ENCODE measurements at regions not wholly inside any gene's neighbourhood (a gene's known extent, or its start where the extent isn't known, plus 50 kb on each side); places are given as distances from the start of the nearest gene placed in this dataset.
"Not testable (repeated sequence)": the region's sequence is repeated elsewhere in the genome, so short reads cannot be mapped to it uniquely, and the experiment has no call there.

GRCh38 chrX:3527811-3528210 is 181.4 kb upstream of the MXRA5 start:
- no peaks in the 10 kb centered on the region for H3K36me3 ChIP-seq (ENCODE audit: control insufficient read depth, insufficient read depth, low read length)
- H3K27me3 ChIP-seq (ENCODE audit: control insufficient read depth, insufficient read depth, low read length): no peaks in the 10 kb centered on the region
- no peak overlapping the region for H3K27ac ChIP-seq (ENCODE audit: low read length)
- DNase-seq: no peak
- no peaks in the 10 kb centered on the region for H3K9me3 ChIP-seq (ENCODE audit: control insufficient read depth, low read depth, low read length)
- no peaks in the 10 kb centered on the region for H3K4me1 ChIP-seq (ENCODE audit: control insufficient read depth, insufficient read depth, low read length)
- H3K4me3 ChIP-seq (ENCODE audit: low read length): no peak overlapping the region
- WGBS (ENCODE audit: insufficient coverage, low lambda C conversion rate): no CpG with 5 or more reads among the region's 3 CpGs

- Histone ChIP-seq H3K9me3 (ENCODE audit: control insufficient read depth, low read depth, low read length) (no peaks in the 10 kb centered on the region), H3K27me3 (ENCODE audit: control insufficient read depth, insufficient read depth, low read length) (no peaks in the 10 kb centered on the region), H3K36me3 (ENCODE audit: control insufficient read depth, insufficient read depth, low read length) (no peaks in the 10 kb centered on the region), H3K4me1 (ENCODE audit: control insufficient read depth, insufficient read depth, low read length) (no peaks in the 10 kb centered on the region), H3K4me3 (ENCODE audit: low read length) (no peak overlapping the region), H3K27ac (ENCODE audit: low read length) (no peak overlapping the region)
- no CpG with 5 or more reads among the region's 3 CpGs for WGBS (ENCODE audit: insufficient coverage, low lambda C conversion rate)
- no peak for DNase-seq
Measured at GRCh38 chrX:3527166-3527565, 180.7 kb upstream of the MXRA5 start.

GRCh38 chrX:3526731-3527130 is 180.3 kb upstream of the MXRA5 start:
- no peaks in the 10 kb centered on the region for H3K36me3 ChIP-seq (ENCODE audit: control insufficient read depth, insufficient read depth, low read length)
- WGBS (ENCODE audit: insufficient coverage, low lambda C conversion rate): no CpG with 5 or more reads among the region's 2 CpGs
- no peak overlapping the region for H3K27ac ChIP-seq (ENCODE audit: low read length)
- no peaks in the 10 kb centered on the region for H3K9me3 ChIP-seq (ENCODE audit: control insufficient read depth, low read depth, low read length)
- no peaks in the 10 kb centered on the region for H3K27me3 ChIP-seq (ENCODE audit: control insufficient read depth, insufficient read depth, low read length)
- H3K4me3 ChIP-seq (ENCODE audit: low read length): no peak overlapping the region
- DNase-seq: no peak
- H3K4me1 ChIP-seq (ENCODE audit: control insufficient read depth, insufficient read depth, low read length): no peaks in the 10 kb centered on the region

- no CpG with 5 or more reads among the region's 5 CpGs for WGBS (ENCODE audit: insufficient coverage, low lambda C conversion rate)
- Histone ChIP-seq H3K9me3 (ENCODE audit: control insufficient read depth, low read depth, low read length) (no peaks in the 10 kb centered on the region), H3K4me3 (ENCODE audit: low read length) (no peak overlapping the region), H3K27ac (ENCODE audit: low read length) (no peak overlapping the region), H3K27me3 (ENCODE audit: control insufficient read depth, insufficient read depth, low read length) (no peaks in the 10 kb centered on the region), H3K36me3 (ENCODE audit: control insufficient read depth, insufficient read depth, low read length) (no peaks in the 10 kb centered on the region), H3K4me1 (ENCODE audit: control insufficient read depth, insufficient read depth, low read length) (no peaks in the 10 kb centered on the region)
- DNase-seq: no peak
Measured at GRCh38 chrX:3526071-3526470, 179.6 kb upstream of the MXRA5 start.

- no peak overlapping the region for H3K4me3 ChIP-seq (ENCODE audit: low read length)
- H3K36me3 ChIP-seq (ENCODE audit: control insufficient read depth, insufficient read depth, low read length): no peaks in the 10 kb centered on the region
- H3K27me3 ChIP-seq (ENCODE audit: control insufficient read depth, insufficient read depth, low read length): no peaks in the 10 kb centered on the region
- DNase-seq: no peak
- no peaks in the 10 kb centered on the region for H3K4me1 ChIP-seq (ENCODE audit: control insufficient read depth, insufficient read depth, low read length)
- no peaks in the 10 kb centered on the region for H3K9me3 ChIP-seq (ENCODE audit: control insufficient read depth, low read depth, low read length)
- WGBS (ENCODE audit: insufficient coverage, low lambda C conversion rate): no CpG with 5 or more reads among the region's 4 CpGs
- no peak overlapping the region for H3K27ac ChIP-seq (ENCODE audit: low read length)
Measured at GRCh38 chrX:3522101-3522650, 175.7 kb upstream of the MXRA5 start.

GRCh38 chrX:3521396-3521795 is 174.9 kb upstream of the MXRA5 start:
- DNase-seq: no peak
- WGBS (ENCODE audit: insufficient coverage, low lambda C conversion rate): no CpG with 5 or more reads among the region's 3 CpGs
- Histone ChIP-seq H3K9me3 (ENCODE audit: control insufficient read depth, low read depth, low read length) (no peaks in the 10 kb centered on the region), H3K4me1 (ENCODE audit: control insufficient read depth, insufficient read depth, low read length) (no peaks in the 10 kb centered on the region), H3K4me3 (ENCODE audit: low read length) (no peak overlapping the region), H3K36me3 (ENCODE audit: control insufficient read depth, insufficient read depth, low read length) (no peaks in the 10 kb centered on the region), H3K27ac (ENCODE audit: low read length) (no peak overlapping the region), H3K27me3 (ENCODE audit: control insufficient read depth, insufficient read depth, low read length) (no peaks in the 10 kb centered on the region)

GRCh38 chrX:3520982-3521381 is 174.5 kb upstream of the MXRA5 start:
- Histone ChIP-seq H3K36me3 (ENCODE audit: control insufficient read depth, insufficient read depth, low read length) (no peaks in the 10 kb centered on the region), H3K27ac (ENCODE audit: low read length) (no peak overlapping the region), H3K9me3 (ENCODE audit: control insufficient read depth, low read depth, low read length) (no peaks in the 10 kb centered on the region), H3K4me1 (ENCODE audit: control insufficient read depth, insufficient read depth, low read length) (no peaks in the 10 kb centered on the region), H3K27me3 (ENCODE audit: control insufficient read depth, insufficient read depth, low read length) (no peaks in the 10 kb centered on the region), H3K4me3 (ENCODE audit: low read length) (no peak overlapping the region)
- no peak for DNase-seq
- WGBS (ENCODE audit: insufficient coverage, low lambda C conversion rate): no CpG with 5 or more reads among the region's 3 CpGs

- Histone ChIP-seq H3K4me1 (ENCODE audit: control insufficient read depth, insufficient read depth, low read length) (no peaks in the 10 kb centered on the region), H3K9me3 (ENCODE audit: control insufficient read depth, low read depth, low read length) (no peaks in the 10 kb centered on the region), H3K27ac (ENCODE audit: low read length) (no peak overlapping the region), H3K36me3 (ENCODE audit: control insufficient read depth, insufficient read depth, low read length) (no peaks in the 10 kb centered on the region), H3K4me3 (ENCODE audit: low read length) (no peak overlapping the region), H3K27me3 (ENCODE audit: control insufficient read depth, insufficient read depth, low read length) (no peaks in the 10 kb centered on the region)
- no peak for DNase-seq
- WGBS (ENCODE audit: insufficient coverage, low lambda C conversion rate): no CpG with 5 or more reads among the region's 3 CpGs
Measured at GRCh38 chrX:3520458-3520857, 174.0 kb upstream of the MXRA5 start.

- not testable (repeated sequence) for H3K27ac ChIP-seq (ENCODE audit: low read length); H3K27me3 ChIP-seq (ENCODE audit: control insufficient read depth, insufficient read depth, low read length); DNase-seq; H3K9me3 ChIP-seq (ENCODE audit: control insufficient read depth, low read depth, low read length); H3K4me1 ChIP-seq (ENCODE audit: control insufficient read depth, insufficient read depth, low read length); H3K4me3 ChIP-seq (ENCODE audit: low read length); H3K36me3 ChIP-seq (ENCODE audit: control insufficient read depth, insufficient read depth, low read length)
- WGBS (ENCODE audit: insufficient coverage, low lambda C conversion rate): no CpG with 5 or more reads among the region's 8 CpGs
Measured at GRCh38 chrX:3519384-3519783, 172.9 kb upstream of the MXRA5 start.

GRCh38 chrX:3518870-3519269 is 172.4 kb upstream of the MXRA5 start:
- no peaks in the 10 kb centered on the region for H3K27me3 ChIP-seq (ENCODE audit: control insufficient read depth, insufficient read depth, low read length)
- H3K4me1 ChIP-seq (ENCODE audit: control insufficient read depth, insufficient read depth, low read length): no peaks in the 10 kb centered on the region
- no peaks in the 10 kb centered on the region for H3K9me3 ChIP-seq (ENCODE audit: control insufficient read depth, low read depth, low read length)
- no CpG with 5 or more reads among the region's 10 CpGs for WGBS (ENCODE audit: insufficient coverage, low lambda C conversion rate)
- no peak overlapping the region for H3K4me3 ChIP-seq (ENCODE audit: low read length)
- no peak for DNase-seq
- no peaks in the 10 kb centered on the region for H3K36me3 ChIP-seq (ENCODE audit: control insufficient read depth, insufficient read depth, low read length)
- H3K27ac ChIP-seq (ENCODE audit: low read length): no peak overlapping the region

- H3K4me1 ChIP-seq (ENCODE audit: control insufficient read depth, insufficient read depth, low read length): no peaks in the 10 kb centered on the region
- no peak overlapping the region for H3K4me3 ChIP-seq (ENCODE audit: low read length)
- DNase-seq: no peak
- no peaks in the 10 kb centered on the region for H3K9me3 ChIP-seq (ENCODE audit: control insufficient read depth, low read depth, low read length)
- H3K36me3 ChIP-seq (ENCODE audit: control insufficient read depth, insufficient read depth, low read length): no peaks in the 10 kb centered on the region
- H3K27me3 ChIP-seq (ENCODE audit: control insufficient read depth, insufficient read depth, low read length): no peaks in the 10 kb centered on the region
- H3K27ac ChIP-seq (ENCODE audit: low read length): no peak overlapping the region
- 94% methylated on average over 3 of the region's 6 CpGs for WGBS (ENCODE audit: insufficient coverage, low lambda C conversion rate)
Measured at GRCh38 chrX:3516051-3516541, 169.6 kb upstream of the MXRA5 start.
